ENCODE measurements at regions not wholly inside any gene's neighbourhood (a gene's known extent, or its start where the extent isn't known, plus 50 kb on each side); places are given as distances from the start of the nearest gene placed in this dataset.

GRCh38 chr12:85733984-85734383 is 102.2 kb downstream of the RASSF9 start:
- TF ChIP-seq POLR2A (IDR thresholded peaks at IDR 0.05) (no peak), CTCF (IDR thresholded peaks at IDR 0.05) (no peak), EP300 (IDR thresholded peaks at IDR 0.05) (no peak)

All from sigmoid colon (tissue), 4 donors.